ENCODE measurements at regions not wholly inside any gene's neighbourhood (a gene's known extent, or its start where the extent isn't known, plus 50 kb on each side); places are given as distances from the start of the nearest gene placed in this dataset.

DNA sequence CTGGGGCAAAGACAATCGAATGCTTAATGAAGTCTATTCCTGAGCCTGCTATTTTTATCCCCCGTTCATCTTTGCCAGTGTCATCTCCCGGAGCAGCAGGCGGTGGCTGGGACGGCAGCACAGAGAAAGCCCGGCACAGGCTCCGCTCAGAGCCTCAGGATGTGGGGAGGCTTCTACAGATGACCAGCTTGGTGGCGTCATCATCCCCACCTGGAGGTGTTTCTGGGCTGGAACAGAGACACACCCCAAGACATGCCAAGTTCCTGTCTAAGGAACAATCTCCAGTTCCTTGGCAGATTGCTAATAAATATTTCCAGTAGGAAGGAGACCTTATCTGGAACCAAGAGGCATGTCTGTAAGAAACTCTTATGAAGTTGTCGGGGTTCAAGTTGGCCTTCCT is 552.4 kb upstream of the MGMT start:
- no peak overlapping the region for H3K9ac ChIP-seq (ENCODE audit: low read depth, low read length)
- no peaks in the 10 kb centered on the region for H3K4me1 ChIP-seq (ENCODE audit: control insufficient read depth, insufficient read depth, low read length)
- H3K9me3 ChIP-seq (replicated peaks; ENCODE audit: low read length) = peaks cover 12% of the 10 kb centered on the region
- no peaks in the 10 kb centered on the region for H3K27me3 ChIP-seq (ENCODE audit: control insufficient read depth, insufficient read depth, low read length)
- no peaks in the 10 kb centered on the region for H3K36me3 ChIP-seq (ENCODE audit: insufficient read depth, low read length)
- H3K4me3 ChIP-seq (ENCODE audit: low read length) = no peak overlapping the region
- H3K4me2 ChIP-seq (ENCODE audit: low read length) = no peak overlapping the region

DNA sequence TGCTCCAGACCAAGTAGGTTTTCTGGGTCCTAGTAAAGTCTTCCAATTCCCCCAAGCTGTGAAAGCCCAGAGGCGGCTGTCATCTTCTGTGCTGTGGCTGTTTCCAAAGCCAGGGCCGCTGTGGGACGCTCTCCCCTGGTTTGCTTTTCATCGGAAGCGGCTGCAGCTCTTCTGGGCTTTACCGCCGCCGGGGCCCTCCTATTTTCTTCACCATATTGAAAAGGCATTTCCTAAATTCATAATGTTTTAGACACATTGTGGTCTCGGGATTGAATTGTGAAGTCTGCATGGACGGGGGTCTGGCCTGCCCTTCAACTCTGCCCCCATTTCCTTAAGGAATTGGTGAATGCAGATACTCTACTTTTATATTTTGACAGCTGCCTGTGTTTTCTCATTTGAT is 551.4 kb upstream of the MGMT start:
- no peaks in the 10 kb centered on the region for H3K4me1 ChIP-seq (ENCODE audit: control insufficient read depth, insufficient read depth, low read length)
- no peak overlapping the region for H3K4me2 ChIP-seq (ENCODE audit: low read length)
- H3K27me3 ChIP-seq (ENCODE audit: control insufficient read depth, insufficient read depth, low read length) = no peaks in the 10 kb centered on the region
- no peaks in the 10 kb centered on the region for H3K36me3 ChIP-seq (ENCODE audit: insufficient read depth, low read length)
- H3K9ac ChIP-seq (ENCODE audit: low read depth, low read length) = no peak overlapping the region
- H3K9me3 ChIP-seq (replicated peaks; ENCODE audit: low read length) = peaks cover 10% of the 10 kb centered on the region
- H3K4me3 ChIP-seq (ENCODE audit: low read length) = no peak overlapping the region

DNA sequence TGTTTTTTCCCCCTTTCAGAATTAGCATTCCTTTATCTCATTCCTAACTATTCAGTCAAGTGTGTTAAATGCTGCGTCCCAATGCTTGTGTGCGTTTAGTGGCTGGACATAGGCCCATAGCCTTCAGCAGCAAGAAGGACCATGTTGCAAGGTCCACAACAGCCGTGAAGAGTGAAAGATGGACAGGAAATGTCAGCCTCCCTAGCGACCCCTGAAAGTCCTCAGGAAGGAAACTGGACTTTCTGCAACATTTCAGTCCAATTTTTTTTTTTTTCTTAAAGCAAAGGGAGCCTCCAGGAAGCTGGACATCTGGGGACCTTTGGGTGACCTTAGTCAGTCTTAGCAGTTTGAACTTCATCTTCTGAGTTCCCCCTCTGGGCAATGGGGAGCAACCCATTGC is 550.7 kb upstream of the MGMT start:
- no peak overlapping the region for H3K9ac ChIP-seq (ENCODE audit: low read depth, low read length)
- H3K9me3 ChIP-seq (replicated peaks; ENCODE audit: low read length) = peaks cover 14% of the 10 kb centered on the region
- no peaks in the 10 kb centered on the region for H3K27me3 ChIP-seq (ENCODE audit: control insufficient read depth, insufficient read depth, low read length)
- H3K36me3 ChIP-seq (ENCODE audit: insufficient read depth, low read length) = no peaks in the 10 kb centered on the region
- no peak overlapping the region for H3K4me2 ChIP-seq (ENCODE audit: low read length)
- H3K4me1 ChIP-seq (ENCODE audit: control insufficient read depth, insufficient read depth, low read length) = no peaks in the 10 kb centered on the region
- no peak overlapping the region for H3K4me3 ChIP-seq (ENCODE audit: low read length)

DNA sequence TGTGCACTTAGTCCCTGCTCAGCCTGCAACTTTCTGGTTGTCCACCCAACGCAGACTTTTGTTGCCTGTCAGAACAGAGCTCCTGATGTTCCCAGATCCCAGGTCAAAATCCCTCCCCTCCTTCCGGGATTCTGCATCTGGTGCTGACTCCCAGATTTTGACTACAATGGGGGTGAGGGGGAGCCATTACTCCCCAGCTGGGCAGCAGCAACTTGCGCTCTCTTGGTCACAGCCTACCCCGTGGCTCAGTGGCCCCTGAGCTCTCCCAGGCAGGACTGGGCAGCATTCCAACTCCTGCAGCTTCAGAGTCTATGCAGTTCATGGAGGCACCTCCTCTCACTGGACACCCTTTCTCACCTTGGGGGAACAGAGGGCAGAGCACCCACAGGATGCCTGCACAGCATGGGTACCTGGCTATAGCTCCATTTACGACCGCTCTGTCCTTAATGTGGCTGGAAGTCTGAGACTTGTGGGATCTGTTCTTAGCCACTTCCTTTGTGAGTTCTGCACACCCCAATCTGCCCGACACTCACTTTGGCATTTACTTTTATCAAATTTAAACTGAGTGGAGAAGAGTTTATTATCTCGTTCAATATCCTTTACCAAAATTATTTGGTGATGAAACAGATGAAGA is 545.5 kb upstream of the MGMT start:
- Histone ChIP-seq H3K4me3 (ENCODE audit: low read length) (no peak overlapping the region), H3K27me3 (ENCODE audit: control insufficient read depth, insufficient read depth, low read length) (no peaks in the 10 kb centered on the region), H3K4me2 (ENCODE audit: low read length) (no peak overlapping the region), H3K9ac (ENCODE audit: low read depth, low read length) (no peak overlapping the region), H3K4me1 (ENCODE audit: control insufficient read depth, insufficient read depth, low read length) (no peaks in the 10 kb centered on the region), H3K36me3 (ENCODE audit: insufficient read depth, low read length) (no peaks in the 10 kb centered on the region), H3K9me3 (replicated peaks; ENCODE audit: low read length) (peaks cover 14% of the 10 kb centered on the region)

DNA sequence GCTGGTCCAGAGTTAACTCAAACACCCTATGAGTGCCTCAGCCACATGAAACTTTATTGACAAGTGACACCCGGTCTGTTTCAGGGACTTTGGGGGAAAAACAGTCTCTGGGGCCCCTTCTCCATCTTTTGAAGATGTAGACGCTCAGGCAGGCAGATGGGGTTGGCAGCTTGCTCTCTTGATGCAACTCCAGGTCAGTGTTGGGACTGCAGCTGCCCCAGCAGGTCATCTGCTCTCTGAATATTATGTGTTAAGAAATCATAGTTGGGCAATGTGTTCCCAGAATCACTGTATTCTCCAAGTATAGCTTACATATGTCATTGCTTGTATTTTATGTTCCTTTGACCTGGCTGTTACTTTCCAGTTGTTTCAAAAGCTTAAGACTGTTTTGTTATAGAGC is 544.9 kb upstream of the MGMT start:
- H3K4me2 ChIP-seq (ENCODE audit: low read length) = no peak overlapping the region
- H3K4me3 ChIP-seq (ENCODE audit: low read length) = no peak overlapping the region
- peaks cover 8% of the 10 kb centered on the region for H3K9me3 ChIP-seq (replicated peaks; ENCODE audit: low read length)
- no peaks in the 10 kb centered on the region for H3K27me3 ChIP-seq (ENCODE audit: control insufficient read depth, insufficient read depth, low read length)
- H3K4me1 ChIP-seq (ENCODE audit: control insufficient read depth, insufficient read depth, low read length) = no peaks in the 10 kb centered on the region
- no peak overlapping the region for H3K9ac ChIP-seq (ENCODE audit: low read depth, low read length)
- H3K36me3 ChIP-seq (ENCODE audit: insufficient read depth, low read length) = no peaks in the 10 kb centered on the region

DNA sequence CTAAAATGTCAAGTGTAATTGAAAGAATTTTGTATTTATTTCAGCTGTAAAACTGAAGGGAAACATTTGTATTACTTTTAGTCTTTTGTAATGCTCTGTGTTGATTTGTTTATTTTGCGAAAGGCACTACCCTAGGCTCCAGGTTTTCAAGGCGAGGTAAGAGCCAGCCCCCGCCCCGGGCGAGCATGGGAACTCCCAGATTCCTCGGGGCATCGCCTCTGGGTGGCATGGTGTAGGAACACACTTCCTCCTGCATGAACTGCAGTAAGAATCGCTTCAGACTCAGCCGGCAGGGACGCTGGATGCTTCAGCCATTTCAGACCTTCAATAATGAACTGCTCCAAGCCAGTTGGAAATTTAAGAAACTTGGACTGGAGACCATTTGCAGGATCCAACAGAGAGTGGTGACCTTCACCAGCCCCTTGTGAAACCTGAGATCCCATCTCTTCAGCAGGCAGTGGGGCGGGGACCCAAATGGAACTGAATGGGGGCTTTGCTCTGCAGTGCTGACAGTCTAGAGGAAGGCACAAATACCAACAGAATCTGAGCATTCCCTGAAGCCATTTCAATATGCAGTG is 544.3 kb upstream of the MGMT start:
- H3K9ac ChIP-seq (ENCODE audit: low read depth, low read length) = no peak overlapping the region
- no peaks in the 10 kb centered on the region for H3K27me3 ChIP-seq (ENCODE audit: control insufficient read depth, insufficient read depth, low read length)
- peaks cover 7% of the 10 kb centered on the region for H3K9me3 ChIP-seq (replicated peaks; ENCODE audit: low read length)

DNA sequence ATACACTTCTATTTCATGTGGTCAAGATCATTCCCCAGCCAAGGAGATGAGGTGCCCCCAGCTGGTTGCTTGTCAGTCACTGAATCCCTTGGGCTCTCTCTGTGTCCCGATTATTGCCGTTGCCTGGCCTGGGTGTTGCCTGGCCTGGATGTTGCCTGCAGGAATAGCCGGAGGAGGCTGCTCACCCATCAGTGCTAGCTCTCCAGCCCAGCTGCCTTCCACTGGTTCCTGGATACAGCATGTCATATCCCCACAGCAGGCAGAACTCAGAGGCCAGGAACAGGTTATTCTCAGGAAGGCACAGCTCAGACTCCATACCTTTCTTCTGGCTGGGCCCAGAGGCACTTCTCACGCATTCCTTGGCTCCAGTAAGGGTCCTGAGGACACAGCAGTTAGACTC is 542.1 kb upstream of the MGMT start:
- H3K9ac ChIP-seq (ENCODE audit: low read depth, low read length) = no peak overlapping the region

More for the DNA sequence above, 544.3 kb upstream of the MGMT start:
- Histone ChIP-seq H3K4me1 (ENCODE audit: control insufficient read depth, insufficient read depth, low read length) (no peaks in the 10 kb centered on the region), H3K36me3 (ENCODE audit: insufficient read depth, low read length) (no peaks in the 10 kb centered on the region), H3K4me3 (ENCODE audit: low read length) (no peak overlapping the region), H3K4me2 (ENCODE audit: low read length) (no peak overlapping the region)

DNA sequence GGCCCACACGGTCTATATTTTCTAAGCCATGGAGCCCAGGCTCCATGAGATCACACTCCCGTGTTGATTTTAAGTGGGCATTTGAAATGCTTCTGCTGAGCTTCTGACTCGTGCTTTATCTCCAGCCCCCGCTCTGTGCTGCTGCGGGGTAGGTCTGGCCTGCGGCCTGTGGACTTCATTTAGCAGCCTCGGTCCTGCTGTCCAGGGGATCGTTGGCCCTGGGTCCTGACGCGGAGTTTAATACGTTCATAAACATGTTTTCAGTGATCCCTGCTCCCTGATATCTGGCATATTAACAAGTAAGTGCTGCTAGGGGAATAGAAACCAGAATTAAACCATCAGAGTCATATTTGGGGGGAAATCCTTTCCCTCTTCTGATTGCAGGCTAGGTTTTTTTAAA is 540.3 kb upstream of the MGMT start:
- no peaks in the 10 kb centered on the region for H3K27me3 ChIP-seq (ENCODE audit: control insufficient read depth, insufficient read depth, low read length)
- no peaks in the 10 kb centered on the region for H3K4me1 ChIP-seq (ENCODE audit: control insufficient read depth, insufficient read depth, low read length)
- H3K4me3 ChIP-seq (ENCODE audit: low read length) = no peak overlapping the region
- H3K36me3 ChIP-seq (ENCODE audit: insufficient read depth, low read length) = no peaks in the 10 kb centered on the region
- no peak overlapping the region for H3K9ac ChIP-seq (ENCODE audit: low read depth, low read length)
- peaks cover 3% of the 10 kb centered on the region for H3K9me3 ChIP-seq (replicated peaks; ENCODE audit: low read length)
- no peak overlapping the region for H3K4me2 ChIP-seq (ENCODE audit: low read length)

More for the DNA sequence above, 542.1 kb upstream of the MGMT start:
- no peak overlapping the region for H3K4me2 ChIP-seq (ENCODE audit: low read length)
- no peak overlapping the region for H3K4me3 ChIP-seq (ENCODE audit: low read length)
- H3K9me3 ChIP-seq (replicated peaks; ENCODE audit: low read length) = peaks cover 7% of the 10 kb centered on the region
- H3K27me3 ChIP-seq (ENCODE audit: control insufficient read depth, insufficient read depth, low read length) = no peaks in the 10 kb centered on the region
- H3K4me1 ChIP-seq (ENCODE audit: control insufficient read depth, insufficient read depth, low read length) = no peaks in the 10 kb centered on the region
- H3K36me3 ChIP-seq (ENCODE audit: insufficient read depth, low read length) = no peaks in the 10 kb centered on the region

DNA sequence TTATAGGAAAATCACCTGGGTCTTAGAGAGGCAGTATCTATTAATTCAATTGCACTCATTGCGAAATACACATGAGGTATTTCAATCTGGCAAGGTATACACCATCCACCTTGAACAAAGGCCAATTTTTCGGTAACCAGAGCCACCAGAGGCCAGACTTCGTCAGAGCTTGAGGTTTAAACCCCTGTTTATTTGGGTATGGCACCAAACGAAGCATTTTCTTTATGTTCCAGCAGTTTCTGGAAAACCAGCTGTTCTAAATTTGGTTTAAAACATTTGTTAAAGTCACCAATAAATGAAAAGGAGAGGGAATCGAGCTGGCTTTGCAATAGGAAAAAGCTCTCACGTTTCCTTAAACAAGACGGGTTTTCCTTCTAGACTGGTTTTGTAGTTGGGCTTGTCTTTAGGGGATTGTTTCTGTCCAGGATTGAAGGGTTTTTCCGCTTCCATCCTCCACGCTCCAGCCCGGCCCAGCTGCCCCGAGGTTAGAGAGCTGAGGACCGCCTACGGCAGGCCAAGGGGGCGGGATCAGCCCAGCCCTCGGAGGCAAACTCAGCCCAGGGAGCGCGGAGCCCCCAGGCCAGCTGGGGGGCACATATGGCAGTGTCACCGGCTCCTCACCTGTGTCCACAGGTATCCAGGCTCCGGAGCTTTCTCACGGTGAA is 539.4 kb upstream of the MGMT start:
- no peak overlapping the region for H3K4me3 ChIP-seq (ENCODE audit: low read length)
- peaks cover 5% of the 10 kb centered on the region for H3K9me3 ChIP-seq (replicated peaks; ENCODE audit: low read length)
- no peaks in the 10 kb centered on the region for H3K4me1 ChIP-seq (ENCODE audit: control insufficient read depth, insufficient read depth, low read length)
- H3K36me3 ChIP-seq (ENCODE audit: insufficient read depth, low read length) = no peaks in the 10 kb centered on the region
- H3K27me3 ChIP-seq (ENCODE audit: control insufficient read depth, insufficient read depth, low read length) = no peaks in the 10 kb centered on the region
- no peak overlapping the region for H3K4me2 ChIP-seq (ENCODE audit: low read length)
- no peak overlapping the region for H3K9ac ChIP-seq (ENCODE audit: low read depth, low read length)

DNA sequence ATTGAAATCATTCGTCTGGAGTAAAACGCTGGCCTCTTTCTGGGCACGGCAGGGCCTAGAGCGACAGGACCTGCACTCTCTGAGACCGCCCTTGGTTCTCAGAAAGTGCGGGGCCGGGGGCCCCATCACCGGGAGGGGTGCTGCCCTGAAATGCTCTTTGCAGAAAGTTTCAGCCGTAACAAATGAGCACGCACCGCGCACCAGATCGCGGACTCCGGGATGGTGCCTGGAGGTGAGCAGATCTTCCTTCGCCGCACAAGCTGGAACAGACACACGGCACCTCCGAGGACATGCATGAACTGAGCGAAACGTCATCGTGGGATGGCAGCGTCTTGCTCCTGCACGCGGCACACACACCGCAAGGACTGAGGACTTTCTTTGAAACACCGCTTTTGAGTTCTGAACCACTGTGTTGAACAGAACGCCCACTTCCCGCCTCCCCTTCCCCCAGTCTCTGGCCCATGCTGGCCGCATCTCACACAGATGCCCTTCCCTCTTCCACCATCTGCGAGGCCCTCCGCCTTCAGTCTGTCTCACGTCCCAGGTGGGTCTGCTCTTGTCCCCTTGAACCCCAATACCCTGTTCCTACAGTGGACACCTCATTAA is 538.7 kb upstream of the MGMT start:
- Histone ChIP-seq H3K9ac (ENCODE audit: low read depth, low read length) (no peak overlapping the region), H3K9me3 (replicated peaks; ENCODE audit: low read length) (peaks cover 7% of the 10 kb centered on the region), H3K4me2 (ENCODE audit: low read length) (no peak overlapping the region), H3K27me3 (ENCODE audit: control insufficient read depth, insufficient read depth, low read length) (no peaks in the 10 kb centered on the region), H3K36me3 (ENCODE audit: insufficient read depth, low read length) (no peaks in the 10 kb centered on the region), H3K4me1 (ENCODE audit: control insufficient read depth, insufficient read depth, low read length) (no peaks in the 10 kb centered on the region), H3K4me3 (ENCODE audit: low read length) (no peak overlapping the region)

DNA sequence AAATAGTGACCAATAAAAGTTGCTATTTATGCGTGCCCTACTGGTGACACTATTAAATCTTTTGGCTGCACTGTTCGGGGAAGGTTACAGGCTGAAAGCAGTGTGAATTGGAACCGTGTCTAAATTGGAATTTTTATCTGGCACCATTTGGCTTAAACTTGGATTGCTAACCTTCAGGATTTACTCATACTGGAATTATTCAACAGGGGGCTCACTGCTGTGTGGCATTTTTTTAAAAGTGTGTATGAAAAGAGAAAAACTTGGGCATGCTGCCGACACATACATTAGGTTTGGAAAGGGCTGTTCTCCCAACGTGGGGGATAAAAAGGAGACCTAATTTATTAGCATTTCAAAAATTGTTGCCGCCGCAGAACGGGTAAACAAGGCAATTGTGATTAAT is 537.9 kb upstream of the MGMT start:
- Histone ChIP-seq H3K4me3 (ENCODE audit: low read length) (no peak overlapping the region), H3K36me3 (ENCODE audit: insufficient read depth, low read length) (no peaks in the 10 kb centered on the region), H3K4me1 (ENCODE audit: control insufficient read depth, insufficient read depth, low read length) (no peaks in the 10 kb centered on the region), H3K9ac (ENCODE audit: low read depth, low read length) (no peak overlapping the region), H3K4me2 (ENCODE audit: low read length) (no peak overlapping the region), H3K9me3 (replicated peaks; ENCODE audit: low read length) (peaks cover 7% of the 10 kb centered on the region), H3K27me3 (ENCODE audit: control insufficient read depth, insufficient read depth, low read length) (no peaks in the 10 kb centered on the region)
